OCI-LY3 (cell line): ENCODE measurements at regions not wholly inside any gene's neighbourhood (a gene's known extent, or its start where the extent isn't known, plus 50 kb on each side); places are given as distances from the start of the nearest gene placed in this dataset.

Source experiments
- CTCF ChIP-seq: fragments of 200-600, 300-600 bp; sonication (generic); IDR thresholded peaks from 2 replicates; pipeline ENCODE4 v1.5.1; 2014; ENCODE audit warnings: antibody characterized with exemption, low read length, low read depth
- EZH2phosphoT487 ChIP-seq: fragments of 200-600 bp; shearing (Covaris generic); IDR thresholded peaks from 2 replicates; pipeline ENCODE4 v1.6.1; 2018; ENCODE audit warnings: antibody characterized with exemption, mixed run types, low read depth

- no peak for TF ChIP-seq CTCF
- TF ChIP-seq EZH2phosphoT487: no peak
Observed at GRCh38 chr19:28307963-28308362, 905.0 kb downstream of the UQCRFS1 start.
